ENCODE measurements at regions not wholly inside any gene's neighbourhood (a gene's known extent, or its start where the extent isn't known, plus 50 kb on each side); places are given as distances from the start of the nearest gene placed in this dataset.

DNA sequence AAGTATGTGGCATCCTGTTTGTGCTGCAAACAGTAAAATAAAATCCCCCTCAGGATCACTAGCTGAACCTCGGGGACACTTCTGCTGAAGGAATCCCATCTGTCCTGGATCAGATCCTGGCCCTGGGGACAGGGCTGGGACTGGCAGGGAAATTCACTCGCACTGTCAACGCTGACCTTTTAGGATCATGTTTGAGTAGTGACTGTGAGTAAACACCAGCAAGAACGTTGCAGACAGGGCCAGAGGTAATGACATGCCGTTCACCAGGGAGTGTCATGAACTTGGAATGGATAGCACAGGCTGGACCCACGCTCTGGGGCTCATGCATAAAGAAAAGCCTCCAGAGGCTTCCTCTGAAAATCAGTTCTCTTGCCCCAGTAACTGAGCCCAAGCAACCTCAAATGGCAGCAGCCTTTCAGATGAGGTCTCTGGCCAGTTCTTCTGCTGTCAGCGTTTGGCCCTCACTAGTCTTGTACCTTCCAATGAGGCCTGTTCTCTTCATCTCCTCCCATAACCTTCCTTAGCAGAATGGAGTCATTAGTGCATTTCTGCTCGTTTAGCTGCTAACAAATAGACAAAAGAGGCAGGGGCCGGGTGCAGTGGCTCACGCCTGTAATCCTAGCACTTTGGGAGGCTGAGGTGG is 51.0 kb upstream of the BARX2 start:
- no peak overlapping the region for H2BK120ac ChIP-seq (replicated peaks; ENCODE audit: low read depth, low read length)
- H3K9ac ChIP-seq (replicated peaks in 1 of 4; ENCODE audit: extremely low read depth in 1 of 4, low read depth in 3 of 4, low read length in 3 of 4): no peak overlapping the region
- H3K23ac ChIP-seq (ENCODE audit: insufficient read length): no peak overlapping the region
- no peak overlapping the region for H2AK5ac ChIP-seq (ENCODE audit: low read depth, low read length)
- H2BK15ac ChIP-seq (ENCODE audit: low read length): no peak overlapping the region
- H4K8ac ChIP-seq (ENCODE audit: extremely low read depth, insufficient read depth, low read length): no peak overlapping the region
- no peak overlapping the region for H4K5ac ChIP-seq (ENCODE audit: insufficient read length, low read depth, low read length)
- peak overlapping the region; percentile 40; the same call in 1 of the 2 replicates for H2BK20ac ChIP-seq (ENCODE audit: low read length)
- H3K9me3 ChIP-seq (ENCODE audit: insufficient read depth in 2 of 2, low read depth in 1 of 2, low read length in 1 of 2): no peaks in the 10 kb centered on the region
- H3K27me3 ChIP-seq (replicated peaks in 1 of 4; ENCODE audit: control insufficient read depth in 3 of 4, extremely low read depth in 1 of 4, insufficient read depth in 3 of 4, low read length in 3 of 4): peaks cover 0 to 2% (median 0%) of the 10 kb centered on the region in 4 experiments; a peak in 1 of 7 replicates
- no peak overlapping the region for H3K4me2 ChIP-seq (ENCODE audit: insufficient read depth in 1 of 2, low read depth in 2 of 2, low read length in 2 of 2)
- no peak overlapping the region for H3K18ac ChIP-seq (ENCODE audit: extremely low read depth, low read length)
- no peaks in the 10 kb centered on the region for H3K79me1 ChIP-seq (ENCODE audit: low read depth, low read length)
- peak in 1 of 2 experiments; percentile 42 for DNase-seq (ENCODE audit: low read depth in 1 of 2, low spot score in 2 of 2)
- no peak overlapping the region for H4K91ac ChIP-seq (replicated peaks; ENCODE audit: insufficient read length, low read length)
- FAIRE-seq: no peak
- no peak overlapping the region for H3K27ac ChIP-seq (ENCODE audit: low read depth, low read length)
- POLR2A ChIA-PET (ENCODE audit: partially characterized antibody): no interaction called here
- peaks cover 0 to 6% (median 2%) of the 10 kb centered on the region in 4 experiments; a peak in 2 of 7 replicates for H3K4me1 ChIP-seq (replicated peaks in 1 of 4; ENCODE audit: control insufficient read depth in 3 of 4, insufficient read depth in 4 of 4, low read length in 3 of 4)
- no peak overlapping the region for H2BK5ac ChIP-seq (ENCODE audit: low read depth, low read length)
- CTCF ChIA-PET (ENCODE audit: partially characterized antibody): interaction anchor here (1.0 to 1.5 kb wide), 4 partner anchors 9 to 381 kb away, joined by 3 to 4 read pairs (median 4); no protein-coding TSS in a partner anchor
- 79% methylated on average over 10 of the region's 10 CpGs; no CpG with 5 or more reads in 1 of the 2 experiments for WGBS, 2 experiments (ENCODE audit: extremely low coverage in 1 of 2, insufficient coverage in 1 of 2, insufficient read length in 1 of 2, insufficient replicate concordance in 2 of 2, low coverage in 1 of 2, low lambda C conversion rate in 2 of 2, missing lambda C conversion rate in 1 of 2)
- peak overlapping the region; percentile 80; the same call in 1 of the 2 replicates for H2AFZ ChIP-seq (ENCODE audit: low read length)
- H3K23me2 ChIP-seq (ENCODE audit: low read depth, low read length): no peaks in the 10 kb centered on the region
- no peaks in the 10 kb centered on the region for H3K36me3 ChIP-seq (ENCODE audit: control insufficient read depth in 2 of 4, insufficient read depth in 4 of 4, low read length in 3 of 4)
- H3K4me3 ChIP-seq (ENCODE audit: extremely low read depth in 1 of 4, insufficient read depth in 2 of 4, low read depth in 3 of 4, low read length in 4 of 4): no peak overlapping the region
- no peaks in the 10 kb centered on the region for H3K79me2 ChIP-seq (ENCODE audit: control insufficient read depth in 1 of 2, insufficient read depth in 2 of 2, low read length in 2 of 2)
- H4K20me1 ChIP-seq (replicated peaks in 1 of 2; ENCODE audit: control insufficient read depth in 1 of 2, insufficient read depth in 2 of 2, low read length in 2 of 2): no peaks in the 10 kb centered on the region
- no peak overlapping the region for H3K14ac ChIP-seq (ENCODE audit: insufficient read length)
- H3K4ac ChIP-seq (replicated peaks; ENCODE audit: insufficient read length, low read depth, low read length): peak overlapping the region; percentile 21
- H3K56ac ChIP-seq (replicated peaks; ENCODE audit: insufficient read length, low read depth, low read length): no peak overlapping the region
- H2BK12ac ChIP-seq (ENCODE audit: low read depth, low read length): peak overlapping the region; percentile 42; the same call in 1 of the 2 replicates

All from H1 (cell line).